ENCODE measurements at regions not wholly inside any gene's neighbourhood (a gene's known extent, or its start where the extent isn't known, plus 50 kb on each side); places are given as distances from the start of the nearest gene placed in this dataset.

DNA sequence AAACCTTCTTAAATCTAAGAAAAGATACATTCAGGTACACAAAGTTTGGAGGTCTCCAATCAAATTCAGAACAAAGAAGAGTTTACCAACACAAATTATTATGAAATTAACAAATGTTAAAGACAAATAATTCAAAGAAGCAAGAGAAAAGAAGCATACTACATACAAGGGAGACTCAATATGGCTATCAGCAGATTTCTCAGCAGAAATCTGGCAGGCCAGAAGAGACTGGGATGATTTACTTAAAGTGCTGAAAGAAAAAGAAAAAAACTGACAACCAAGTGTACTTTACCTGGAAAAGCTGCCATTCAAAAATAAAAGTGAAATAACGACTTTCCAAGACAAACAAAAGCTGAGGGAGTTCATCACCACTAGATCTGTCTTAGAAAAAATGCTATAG is 64.4 kb upstream of the HTR2C start:
- TF ChIP-seq, protein P1, sequence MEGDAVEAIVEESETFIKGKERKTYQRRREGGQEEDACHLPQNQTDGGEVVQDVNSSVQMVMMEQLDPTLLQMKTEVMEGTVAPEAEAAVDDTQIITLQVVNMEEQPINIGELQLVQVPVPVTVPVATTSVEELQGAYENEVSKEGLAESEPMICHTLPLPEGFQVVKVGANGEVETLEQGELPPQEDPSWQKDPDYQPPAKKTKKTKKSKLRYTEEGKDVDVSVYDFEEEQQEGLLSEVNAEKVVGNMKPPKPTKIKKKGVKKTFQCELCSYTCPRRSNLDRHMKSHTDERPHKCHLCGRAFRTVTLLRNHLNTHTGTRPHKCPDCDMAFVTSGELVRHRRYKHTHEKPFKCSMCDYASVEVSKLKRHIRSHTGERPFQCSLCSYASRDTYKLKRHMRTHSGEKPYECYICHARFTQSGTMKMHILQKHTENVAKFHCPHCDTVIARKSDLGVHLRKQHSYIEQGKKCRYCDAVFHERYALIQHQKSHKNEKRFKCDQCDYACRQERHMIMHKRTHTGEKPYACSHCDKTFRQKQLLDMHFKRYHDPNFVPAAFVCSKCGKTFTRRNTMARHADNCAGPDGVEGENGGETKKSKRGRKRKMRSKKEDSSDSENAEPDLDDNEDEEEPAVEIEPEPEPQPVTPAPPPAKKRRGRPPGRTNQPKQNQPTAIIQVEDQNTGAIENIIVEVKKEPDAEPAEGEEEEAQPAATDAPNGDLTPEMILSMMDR (conservative IDR thresholded peaks at IDR 0.05; ENCODE audit: low read depth, low read length): no peak
- no peak for TF ChIP-seq EZH2 (IDR thresholded peaks at IDR 0.05; ENCODE audit: borderline replicate concordance, low read depth, low read length, poor library complexity, severe bottlenecking)

All from A673 (cell line).